ENCODE measurements at regions not wholly inside any gene's neighbourhood (a gene's known extent, or its start where the extent isn't known, plus 50 kb on each side); places are given as distances from the start of the nearest gene placed in this dataset.

- DNase-seq = no peak
- H3K27ac ChIP-seq (ENCODE audit: low read depth, low read length) = no peak overlapping the region
- no peak overlapping the region for H2BK15ac ChIP-seq (replicated peaks; ENCODE audit: low read depth)
- H4K5ac ChIP-seq (ENCODE audit: low read length) = no peak overlapping the region
- no peak overlapping the region for H2AK5ac ChIP-seq (ENCODE audit: low read length)
- H3K4me1 ChIP-seq (ENCODE audit: control insufficient read depth, low read depth, low read length) = no peaks in the 10 kb centered on the region
- no peak overlapping the region for H3K18ac ChIP-seq (ENCODE audit: low read length)
- no CpG with 5 or more reads among the region's 24 CpGs for WGBS (ENCODE audit: extremely low coverage, insufficient coverage, low lambda C conversion rate)
- no peak overlapping the region for H3K4ac ChIP-seq (ENCODE audit: low read depth, low read length)
- H3K23ac ChIP-seq (ENCODE audit: low read length) = no peak overlapping the region
- H4K8ac ChIP-seq (ENCODE audit: low read depth, low read length) = no peak overlapping the region
- H3K4me3 ChIP-seq (ENCODE audit: low read length) = no peak overlapping the region
- H3K9ac ChIP-seq (ENCODE audit: low read length) = no peak overlapping the region
- H3K79me2 ChIP-seq (ENCODE audit: control insufficient read depth, insufficient read depth, low read length) = no peaks in the 10 kb centered on the region
- no peaks in the 10 kb centered on the region for H3K79me1 ChIP-seq (ENCODE audit: low read length)
- no peak overlapping the region for H2BK120ac ChIP-seq (ENCODE audit: low read depth, low read length)
- no peak overlapping the region for H2BK5ac ChIP-seq (ENCODE audit: low read length)
- no peak overlapping the region for H3K4me2 ChIP-seq (ENCODE audit: low read length)
- H3K36me3 ChIP-seq (ENCODE audit: control insufficient read depth, insufficient read depth, low read length) = no peaks in the 10 kb centered on the region
- no peaks in the 10 kb centered on the region for H3K27me3 ChIP-seq (ENCODE audit: insufficient read depth, low read length, poor library complexity)
- no peak overlapping the region for H3K56ac ChIP-seq (ENCODE audit: low read length)
Measured at GRCh38 chr2:439556-440402, 151.9 kb upstream of the ALKAL2 start.

GRCh38 chr2:439077-439476 is 151.2 kb upstream of the ALKAL2 start:
- no CpG with 5 or more reads among the region's 17 CpGs for WGBS (ENCODE audit: extremely low coverage, insufficient coverage, low lambda C conversion rate)
- Histone ChIP-seq H4K8ac (ENCODE audit: low read depth, low read length) (no peak overlapping the region), H3K4me1 (ENCODE audit: control insufficient read depth, low read depth, low read length) (no peaks in the 10 kb centered on the region), H2AK5ac (ENCODE audit: low read length) (no peak overlapping the region), H3K79me1 (ENCODE audit: low read length) (no peaks in the 10 kb centered on the region), H2BK15ac (replicated peaks; ENCODE audit: low read depth) (no peak overlapping the region), H3K56ac (ENCODE audit: low read length) (no peak overlapping the region), H3K27me3 (ENCODE audit: insufficient read depth, low read length, poor library complexity) (no peaks in the 10 kb centered on the region), H3K27ac (ENCODE audit: low read depth, low read length) (no peak overlapping the region), H3K4me3 (ENCODE audit: low read length) (no peak overlapping the region), H3K4ac (ENCODE audit: low read depth, low read length) (no peak overlapping the region), H3K79me2 (ENCODE audit: control insufficient read depth, insufficient read depth, low read length) (no peaks in the 10 kb centered on the region), H3K4me2 (ENCODE audit: low read length) (no peak overlapping the region), H3K9ac (ENCODE audit: low read length) (no peak overlapping the region), H3K18ac (ENCODE audit: low read length) (no peak overlapping the region), H3K36me3 (ENCODE audit: control insufficient read depth, insufficient read depth, low read length) (no peaks in the 10 kb centered on the region), H4K5ac (ENCODE audit: low read length) (no peak overlapping the region), H2BK120ac (ENCODE audit: low read depth, low read length) (no peak overlapping the region), H3K23ac (ENCODE audit: low read length) (no peak overlapping the region), H2BK5ac (ENCODE audit: low read length) (no peak overlapping the region)
- no peak for DNase-seq

GRCh38 chr2:437756-438393 is 150.0 kb upstream of the ALKAL2 start:
- Histone ChIP-seq H3K56ac (ENCODE audit: low read length) (no peak overlapping the region), H3K79me1 (ENCODE audit: low read length) (no peaks in the 10 kb centered on the region), H3K79me2 (ENCODE audit: control insufficient read depth, insufficient read depth, low read length) (no peaks in the 10 kb centered on the region), H3K4me2 (ENCODE audit: low read length) (no peak overlapping the region), H3K9ac (ENCODE audit: low read length) (no peak overlapping the region), H3K23ac (ENCODE audit: low read length) (no peak overlapping the region), H3K4ac (ENCODE audit: low read depth, low read length) (no peak overlapping the region), H2AK5ac (ENCODE audit: low read length) (no peak overlapping the region), H3K27me3 (ENCODE audit: insufficient read depth, low read length, poor library complexity) (no peaks in the 10 kb centered on the region), H4K8ac (ENCODE audit: low read depth, low read length) (no peak overlapping the region), H2BK5ac (ENCODE audit: low read length) (no peak overlapping the region), H3K36me3 (ENCODE audit: control insufficient read depth, insufficient read depth, low read length) (no peaks in the 10 kb centered on the region), H3K27ac (ENCODE audit: low read depth, low read length) (no peak overlapping the region), H2BK15ac (replicated peaks; ENCODE audit: low read depth) (no peak overlapping the region), H2BK120ac (ENCODE audit: low read depth, low read length) (no peak overlapping the region), H4K5ac (ENCODE audit: low read length) (no peak overlapping the region), H3K4me3 (ENCODE audit: low read length) (no peak overlapping the region), H3K18ac (ENCODE audit: low read length) (no peak overlapping the region), H3K4me1 (ENCODE audit: control insufficient read depth, low read depth, low read length) (no peaks in the 10 kb centered on the region)
- no CpG with 5 or more reads among the region's 15 CpGs for WGBS (ENCODE audit: extremely low coverage, insufficient coverage, low lambda C conversion rate)
- no peak for DNase-seq

- H3K4ac ChIP-seq (ENCODE audit: low read depth, low read length) = no peak overlapping the region
- H3K56ac ChIP-seq (ENCODE audit: low read length) = no peak overlapping the region
- no peak overlapping the region for H2BK15ac ChIP-seq (replicated peaks; ENCODE audit: low read depth)
- H3K36me3 ChIP-seq (ENCODE audit: control insufficient read depth, insufficient read depth, low read length) = no peaks in the 10 kb centered on the region
- no peaks in the 10 kb centered on the region for H3K79me2 ChIP-seq (ENCODE audit: control insufficient read depth, insufficient read depth, low read length)
- H4K8ac ChIP-seq (ENCODE audit: low read depth, low read length) = no peak overlapping the region
- H3K27me3 ChIP-seq (ENCODE audit: insufficient read depth, low read length, poor library complexity) = no peaks in the 10 kb centered on the region
- no peak overlapping the region for H3K18ac ChIP-seq (ENCODE audit: low read length)
- H2BK5ac ChIP-seq (ENCODE audit: low read length) = no peak overlapping the region
- H3K23ac ChIP-seq (ENCODE audit: low read length) = no peak overlapping the region
- no peak overlapping the region for H4K5ac ChIP-seq (ENCODE audit: low read length)
- H3K4me1 ChIP-seq (ENCODE audit: control insufficient read depth, low read depth, low read length) = no peaks in the 10 kb centered on the region
- H3K79me1 ChIP-seq (ENCODE audit: low read length) = no peaks in the 10 kb centered on the region
- no peak overlapping the region for H3K9ac ChIP-seq (ENCODE audit: low read length)
- H3K27ac ChIP-seq (ENCODE audit: low read depth, low read length) = no peak overlapping the region
- no CpG with 5 or more reads among the region's 5 CpGs for WGBS (ENCODE audit: extremely low coverage, insufficient coverage, low lambda C conversion rate)
- H3K4me2 ChIP-seq (ENCODE audit: low read length) = no peak overlapping the region
- H3K4me3 ChIP-seq (ENCODE audit: low read length) = no peak overlapping the region
- H2AK5ac ChIP-seq (ENCODE audit: low read length) = no peak overlapping the region
- no peak for DNase-seq
- no peak overlapping the region for H2BK120ac ChIP-seq (ENCODE audit: low read depth, low read length)
Measured at GRCh38 chr2:437180-437579, 149.3 kb upstream of the ALKAL2 start.

GRCh38 chr2:436205-436604 is 148.3 kb upstream of the ALKAL2 start:
- Histone ChIP-seq H3K36me3 (ENCODE audit: control insufficient read depth, insufficient read depth, low read length) (no peaks in the 10 kb centered on the region), H3K4me2 (ENCODE audit: low read length) (no peak overlapping the region), H3K56ac (ENCODE audit: low read length) (no peak overlapping the region), H3K4me3 (ENCODE audit: low read length) (no peak overlapping the region), H3K4me1 (ENCODE audit: control insufficient read depth, low read depth, low read length) (no peaks in the 10 kb centered on the region), H3K27ac (ENCODE audit: low read depth, low read length) (no peak overlapping the region), H4K8ac (ENCODE audit: low read depth, low read length) (no peak overlapping the region), H4K5ac (ENCODE audit: low read length) (no peak overlapping the region), H3K18ac (ENCODE audit: low read length) (no peak overlapping the region), H3K79me1 (ENCODE audit: low read length) (no peaks in the 10 kb centered on the region), H3K79me2 (ENCODE audit: control insufficient read depth, insufficient read depth, low read length) (no peaks in the 10 kb centered on the region), H3K9ac (ENCODE audit: low read length) (no peak overlapping the region), H3K4ac (ENCODE audit: low read depth, low read length) (no peak overlapping the region), H2AK5ac (ENCODE audit: low read length) (no peak overlapping the region), H3K23ac (ENCODE audit: low read length) (no peak overlapping the region), H2BK15ac (replicated peaks; ENCODE audit: low read depth) (no peak overlapping the region), H2BK120ac (ENCODE audit: low read depth, low read length) (no peak overlapping the region), H2BK5ac (ENCODE audit: low read length) (no peak overlapping the region), H3K27me3 (ENCODE audit: insufficient read depth, low read length, poor library complexity) (no peaks in the 10 kb centered on the region)
- DNase-seq = no peak
- no CpG with 5 or more reads among the region's 14 CpGs for WGBS (ENCODE audit: extremely low coverage, insufficient coverage, low lambda C conversion rate)

Measured in mesendoderm (in vitro differentiated cells).